SK-MEL-5 (cell line): ENCODE measurements at regions not wholly inside any gene's neighbourhood (a gene's known extent, or its start where the extent isn't known, plus 50 kb on each side); places are given as distances from the start of the nearest gene placed in this dataset.

ENCODE experiments used
- DNase-seq: peaks from one replicate; pipeline ENCODE4 v3.0.0-alpha.2; 2016; ENCODE audit warnings: low read depth, low spot score
- in situ Hi-C: cut with HindIII; loops from 2 replicates; pipeline ENCODE4 v1.10.0; 2016; ENCODE audit warnings: low sequenced_read_pairs, high pct_unique_total_duplicates, low pct_unique_long_range_greater_than_20kb

DNA sequence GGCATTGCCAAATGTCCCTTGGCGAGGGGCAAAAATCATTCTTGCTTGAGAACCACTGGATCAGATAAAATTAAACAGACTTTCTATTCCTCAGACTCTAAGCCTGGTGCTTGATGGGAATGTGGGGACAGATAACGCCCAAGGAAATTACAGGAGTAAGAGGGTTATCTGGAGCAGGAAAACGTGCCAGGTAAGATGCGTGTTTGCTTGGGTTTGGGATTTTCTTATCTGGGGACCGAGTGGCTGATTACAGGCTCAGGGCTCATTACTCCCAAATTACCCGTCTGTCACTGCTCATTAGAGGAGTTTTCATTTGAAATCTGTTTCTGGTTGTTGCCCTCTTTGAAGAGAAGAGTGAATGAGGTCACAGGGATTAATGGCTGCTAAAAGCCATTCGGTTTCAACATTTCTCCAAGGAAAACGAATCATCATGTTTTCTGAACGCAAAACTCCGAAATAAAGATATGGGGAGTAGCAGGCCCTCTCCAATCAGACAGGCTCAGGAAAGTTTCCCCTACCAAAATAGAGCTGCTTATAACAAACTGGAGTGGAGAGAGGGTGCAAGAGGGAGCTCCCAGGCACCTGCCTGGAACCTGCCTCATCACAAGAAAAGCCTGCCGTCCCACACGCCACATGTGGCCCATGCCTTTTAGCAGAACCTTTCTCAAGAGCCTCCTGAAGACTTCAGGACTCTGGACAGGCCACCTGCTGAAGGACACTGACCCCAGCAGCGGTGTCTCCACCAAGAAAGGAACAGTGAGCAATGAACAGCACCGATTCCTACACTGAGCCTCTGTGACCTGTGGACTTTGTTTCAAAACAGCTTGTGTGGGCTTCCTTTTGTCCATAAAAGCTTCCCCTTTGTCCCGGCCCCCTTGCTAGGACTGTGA is 136.4 kb downstream of the ICE1 start:
- DNase-seq, result no peak
- in situ Hi-C loops, result no loop called here

DNA sequence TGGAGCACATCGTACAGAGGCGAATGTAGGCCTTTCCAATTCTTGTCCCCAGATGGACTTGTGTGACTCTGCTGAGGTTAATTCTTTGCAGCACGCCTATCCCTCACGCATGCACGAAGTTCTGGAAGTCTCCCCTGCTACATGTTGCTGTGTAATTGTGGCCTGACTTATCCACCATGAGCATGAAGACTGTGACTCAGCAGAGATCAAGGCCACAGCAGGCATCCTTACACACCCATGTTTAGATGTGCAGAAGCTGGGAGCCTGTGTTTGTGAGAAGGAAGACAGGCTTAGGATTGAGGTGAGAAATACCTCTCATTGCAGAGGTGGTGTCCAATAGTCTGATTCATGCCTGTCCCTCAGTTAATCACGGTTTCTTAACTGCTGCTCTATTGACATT is 135.6 kb downstream of the ICE1 start:
- in situ Hi-C loops, result no loop called here
- no peak for DNase-seq

DNA sequence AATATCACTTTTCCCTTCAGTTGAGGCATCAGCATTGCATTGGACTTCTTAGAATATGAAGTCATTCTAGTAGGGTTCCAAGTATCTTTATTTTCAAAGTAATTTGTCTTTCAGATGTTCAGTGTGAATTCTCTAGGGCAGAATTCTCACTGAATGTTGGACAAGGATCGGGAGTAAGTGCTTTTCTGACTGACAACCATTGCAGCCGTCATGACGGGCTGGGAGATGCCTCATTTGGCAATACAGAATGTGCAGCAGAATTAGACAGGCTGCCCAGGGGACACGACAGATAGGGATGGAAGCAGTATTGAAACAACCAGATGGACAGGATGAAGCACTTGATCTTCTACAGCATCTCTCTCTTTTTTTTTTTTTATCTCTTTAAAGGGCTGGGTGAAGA is 129.0 kb downstream of the ICE1 start:
- DNase-seq, result no peak
- in situ Hi-C loops, result no loop called here

DNA sequence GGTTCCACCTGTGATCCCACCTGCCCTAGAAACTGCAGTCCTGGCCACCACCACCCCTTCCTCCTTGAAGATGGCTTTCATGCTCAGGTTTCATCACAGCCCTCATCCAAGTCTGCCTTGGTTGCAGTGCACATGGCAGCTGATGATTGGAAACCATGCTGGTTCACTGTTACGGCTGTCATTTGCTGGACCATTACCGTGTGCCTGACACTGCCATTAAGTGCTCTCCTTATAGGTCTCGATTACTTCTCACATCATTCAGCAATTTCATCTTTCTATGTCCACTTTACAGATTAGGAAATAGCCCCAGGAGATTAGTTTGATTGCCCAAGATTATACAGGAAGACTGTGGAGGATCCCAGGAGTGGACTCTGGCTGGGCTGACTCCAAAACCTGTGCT is 123.9 kb downstream of the ICE1 start:
- in situ Hi-C loops, result no loop called here
- no peak for DNase-seq

DNA sequence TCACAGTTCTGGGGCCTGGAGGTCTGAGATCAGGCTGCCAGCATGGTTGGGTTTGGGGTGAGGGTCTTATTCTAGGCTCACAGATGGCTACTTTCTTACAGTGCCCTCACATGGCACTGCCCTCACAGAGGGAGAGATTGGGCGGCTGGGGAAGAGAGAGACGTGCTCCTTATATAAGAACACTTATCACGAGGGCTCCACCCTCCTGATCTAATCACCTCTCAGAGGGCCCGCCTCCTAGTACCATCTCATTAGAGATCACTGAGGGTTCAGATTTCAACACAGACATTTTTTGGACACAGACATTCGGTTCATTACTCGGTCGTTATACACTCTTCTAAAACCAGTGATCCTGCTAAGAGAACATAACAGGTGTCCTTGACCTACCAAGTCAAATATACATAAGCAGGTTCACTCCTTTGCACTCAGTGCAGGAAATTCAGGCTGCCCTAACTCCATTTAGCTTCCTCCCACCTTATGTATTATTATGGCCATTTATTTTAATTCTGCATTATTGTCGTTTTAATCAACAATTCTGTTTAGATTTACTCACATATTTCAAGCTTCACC is 121.7 kb downstream of the ICE1 start:
- in situ Hi-C loops, result no loop called here
- DNase-seq, result no peak

DNA sequence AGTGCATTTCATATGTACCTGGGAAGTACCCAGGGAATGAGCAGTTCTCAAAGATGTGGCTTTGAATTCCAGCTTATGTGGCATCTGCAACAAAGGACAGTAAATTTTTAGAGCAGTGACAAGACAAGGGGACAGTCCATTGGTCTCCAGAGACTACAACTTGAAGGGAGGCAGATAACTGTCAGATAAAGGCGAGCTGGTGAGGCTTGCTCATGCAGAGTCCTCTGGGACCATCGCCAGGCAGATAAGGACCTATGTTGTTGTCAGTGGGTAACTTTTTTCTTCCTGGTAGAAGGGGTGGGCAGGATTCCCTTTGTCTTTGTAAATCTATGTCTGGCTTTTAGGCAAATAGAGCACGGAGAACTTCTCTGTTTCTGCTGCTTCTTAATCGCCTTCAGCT is 120.2 kb downstream of the ICE1 start:
- no peak for DNase-seq
- in situ Hi-C loops, result no loop called here

DNA sequence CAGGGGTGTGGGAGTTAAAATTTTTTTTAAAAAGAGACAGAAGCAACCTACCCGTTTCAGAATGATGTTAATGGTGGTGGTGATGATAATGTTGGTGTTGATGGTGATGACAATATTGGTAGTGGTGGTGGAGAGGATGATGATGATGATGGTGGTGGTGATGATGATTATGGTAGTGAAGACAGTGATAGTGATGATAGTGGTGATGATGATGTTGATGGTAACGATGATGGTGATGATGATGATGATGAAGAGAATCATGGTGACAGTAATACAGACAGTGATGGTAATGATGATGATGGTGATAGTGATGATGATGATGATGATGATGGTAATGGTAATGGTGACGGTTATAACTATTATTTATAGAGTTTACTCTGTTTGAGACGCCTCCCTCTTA is 117.6 kb downstream of the ICE1 start:
- in situ Hi-C loops, result no loop called here
- DNase-seq, result no peak
